ENCODE measurements at regions not wholly inside any gene's neighbourhood (a gene's known extent, or its start where the extent isn't known, plus 50 kb on each side); places are given as distances from the start of the nearest gene placed in this dataset.

GRCh38 chr10:83037653-83038052, 1101.7 kb upstream of the GHITM start:
- Histone ChIP-seq H3K9me3 (ENCODE audit: control insufficient read depth in 5 of 5, low read length in 5 of 5) (peaks cover 0 to 6% (median 5%) of the 10 kb centered on the region in 5 donors), H3K4me3 (ENCODE audit: low read depth in 1 of 5, low read length in 5 of 5) (no peak overlapping the region), H3K27me3 (ENCODE audit: control insufficient read depth in 5 of 5, insufficient read depth in 4 of 5, low read length in 5 of 5) (no peaks in the 10 kb centered on the region), H3K36me3 (ENCODE audit: control insufficient read depth in 5 of 5, insufficient read depth in 5 of 5, low read length in 5 of 5) (no peaks in the 10 kb centered on the region), H3K4me1 (ENCODE audit: control insufficient read depth in 5 of 5, insufficient read depth in 5 of 5, low read length in 5 of 5) (peaks cover 0 to 2% (median 0%) of the 10 kb centered on the region in 5 donors), H3K27ac (ENCODE audit: low read depth, low read length) (no peak overlapping the region), H3K9ac (ENCODE audit: low read length in 5 of 5) (no peak overlapping the region)

- H3K9ac ChIP-seq (ENCODE audit: low read length in 5 of 5): no peak overlapping the region
- no peak overlapping the region for H3K4me3 ChIP-seq (ENCODE audit: low read depth in 1 of 5, low read length in 5 of 5)
- H3K4me1 ChIP-seq (ENCODE audit: control insufficient read depth in 5 of 5, insufficient read depth in 5 of 5, low read length in 5 of 5): peaks cover 0 to 2% (median 0%) of the 10 kb centered on the region in 5 donors
- H3K36me3 ChIP-seq (ENCODE audit: control insufficient read depth in 5 of 5, insufficient read depth in 5 of 5, low read length in 5 of 5): no peaks in the 10 kb centered on the region
- H3K27ac ChIP-seq (ENCODE audit: low read depth, low read length): no peak overlapping the region
- peaks cover 0 to 6% (median 5%) of the 10 kb centered on the region in 5 donors for H3K9me3 ChIP-seq (ENCODE audit: control insufficient read depth in 5 of 5, low read length in 5 of 5)
- H3K27me3 ChIP-seq (ENCODE audit: control insufficient read depth in 5 of 5, insufficient read depth in 4 of 5, low read length in 5 of 5): no peaks in the 10 kb centered on the region
Observed at GRCh38 chr10:83038631-83039030, 1100.7 kb upstream of the GHITM start.

DNA sequence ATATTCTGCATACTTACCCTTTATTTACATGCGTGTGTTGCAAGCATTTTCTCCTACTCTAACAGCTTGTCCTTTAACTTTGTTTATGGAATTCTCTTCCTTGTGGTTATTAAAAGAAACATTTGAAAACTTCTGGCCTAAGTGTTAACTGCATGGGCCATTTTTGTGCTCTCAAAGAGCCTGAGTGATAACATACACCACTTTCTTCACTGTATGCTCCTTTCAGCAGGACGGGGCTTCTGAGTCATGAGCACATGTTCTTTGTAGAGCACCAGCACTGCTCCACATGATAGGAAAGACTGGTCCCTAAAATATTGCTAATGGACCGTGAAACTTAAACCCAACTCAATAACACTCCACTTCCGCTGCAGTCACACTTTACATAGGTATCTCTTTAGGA, 1093.6 kb upstream of the GHITM start:
- H3K27me3 ChIP-seq (ENCODE audit: control insufficient read depth in 5 of 5, insufficient read depth in 4 of 5, low read length in 5 of 5): no peaks in the 10 kb centered on the region
- H3K4me3 ChIP-seq (ENCODE audit: low read depth in 1 of 5, low read length in 5 of 5): no peak overlapping the region
- H3K9me3 ChIP-seq (ENCODE audit: control insufficient read depth in 5 of 5, low read length in 5 of 5): no peaks in the 10 kb centered on the region
- H3K4me1 ChIP-seq (ENCODE audit: control insufficient read depth in 5 of 5, insufficient read depth in 5 of 5, low read length in 5 of 5): no peaks in the 10 kb centered on the region
- H3K36me3 ChIP-seq (ENCODE audit: control insufficient read depth in 5 of 5, insufficient read depth in 5 of 5, low read length in 5 of 5): no peaks in the 10 kb centered on the region
- no peak overlapping the region for H3K9ac ChIP-seq (ENCODE audit: low read length in 5 of 5)
- H3K27ac ChIP-seq (ENCODE audit: low read depth, low read length): no peak overlapping the region

- Histone ChIP-seq H3K4me1 (ENCODE audit: control insufficient read depth in 5 of 5, insufficient read depth in 5 of 5, low read length in 5 of 5) (no peaks in the 10 kb centered on the region), H3K9ac (ENCODE audit: low read length in 5 of 5) (no peak overlapping the region), H3K36me3 (ENCODE audit: control insufficient read depth in 5 of 5, insufficient read depth in 5 of 5, low read length in 5 of 5) (no peaks in the 10 kb centered on the region), H3K27me3 (ENCODE audit: control insufficient read depth in 5 of 5, insufficient read depth in 4 of 5, low read length in 5 of 5) (no peaks in the 10 kb centered on the region), H3K4me3 (ENCODE audit: low read depth in 1 of 5, low read length in 5 of 5) (no peak overlapping the region), H3K9me3 (ENCODE audit: control insufficient read depth in 5 of 5, low read length in 5 of 5) (no peaks in the 10 kb centered on the region), H3K27ac (ENCODE audit: low read depth, low read length) (no peak overlapping the region)
Observed at GRCh38 chr10:83050815-83051214, 1088.5 kb upstream of the GHITM start.

DNA sequence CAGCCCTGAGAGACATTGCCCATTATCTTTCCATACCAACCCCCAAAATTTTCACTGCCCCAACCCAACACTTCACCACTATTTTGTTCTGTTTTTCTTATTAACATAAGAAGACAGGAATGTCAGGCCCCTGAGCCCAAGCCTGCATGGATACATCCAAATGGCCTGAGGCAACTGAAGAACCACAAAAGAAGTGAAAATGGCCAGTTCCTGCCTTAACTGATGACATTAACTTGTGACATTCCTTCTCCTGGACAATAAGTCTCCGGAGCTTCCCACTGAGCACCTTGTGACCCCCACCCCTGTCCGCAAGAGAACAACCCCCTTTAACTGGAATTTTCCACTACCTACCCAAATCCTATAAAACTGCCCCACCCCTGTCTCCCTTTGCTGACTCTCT, 1076.4 kb upstream of the GHITM start:
- H3K9me3 ChIP-seq (ENCODE audit: control insufficient read depth in 5 of 5, low read length in 5 of 5): peaks cover 0 to 2% (median 0%) of the 10 kb centered on the region in 5 donors
- H3K4me1 ChIP-seq (ENCODE audit: control insufficient read depth in 5 of 5, insufficient read depth in 5 of 5, low read length in 5 of 5): no peaks in the 10 kb centered on the region
- H3K36me3 ChIP-seq (ENCODE audit: control insufficient read depth in 5 of 5, insufficient read depth in 5 of 5, low read length in 5 of 5): no peaks in the 10 kb centered on the region
- H3K27ac ChIP-seq (ENCODE audit: low read depth, low read length): no peak overlapping the region
- no peak overlapping the region for H3K4me3 ChIP-seq (ENCODE audit: low read depth in 1 of 5, low read length in 5 of 5)
- H3K9ac ChIP-seq (ENCODE audit: low read length in 5 of 5): no peak overlapping the region
- H3K27me3 ChIP-seq (ENCODE audit: control insufficient read depth in 5 of 5, insufficient read depth in 4 of 5, low read length in 5 of 5): no peaks in the 10 kb centered on the region

DNA sequence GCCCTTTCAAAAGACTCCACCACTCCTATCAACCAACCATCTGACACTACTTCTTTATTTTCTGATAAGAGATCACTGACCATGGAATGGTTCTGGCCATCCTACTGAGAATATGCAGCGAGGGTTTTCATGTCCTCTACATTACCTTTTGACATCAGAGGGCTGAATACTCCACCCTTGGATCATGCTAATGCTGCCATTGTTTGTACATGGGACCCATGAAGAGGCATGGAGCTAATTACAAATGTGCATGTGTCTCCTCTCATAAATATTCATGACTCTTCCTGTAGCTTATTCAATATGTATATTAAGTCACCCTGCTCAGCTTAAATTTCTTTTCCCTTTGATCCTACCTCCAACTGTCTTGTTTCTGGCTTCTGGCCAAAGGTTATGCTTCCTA, 1065.8 kb upstream of the GHITM start:
- H3K27ac ChIP-seq (ENCODE audit: low read depth, low read length): no peak overlapping the region
- H3K4me3 ChIP-seq (ENCODE audit: low read depth in 1 of 5, low read length in 5 of 5): no peak overlapping the region
- no peak overlapping the region for H3K9ac ChIP-seq (ENCODE audit: low read length in 5 of 5)
- H3K36me3 ChIP-seq (ENCODE audit: control insufficient read depth in 5 of 5, insufficient read depth in 5 of 5, low read length in 5 of 5): no peaks in the 10 kb centered on the region
- no peaks in the 10 kb centered on the region for H3K4me1 ChIP-seq (ENCODE audit: control insufficient read depth in 5 of 5, insufficient read depth in 5 of 5, low read length in 5 of 5)
- no peaks in the 10 kb centered on the region for H3K27me3 ChIP-seq (ENCODE audit: control insufficient read depth in 5 of 5, insufficient read depth in 4 of 5, low read length in 5 of 5)
- H3K9me3 ChIP-seq (ENCODE audit: control insufficient read depth in 5 of 5, low read length in 5 of 5): no peaks in the 10 kb centered on the region

GRCh38 chr10:83075016-83075814, 1064.1 kb upstream of the GHITM start:
- Histone ChIP-seq H3K9ac (ENCODE audit: low read length in 5 of 5) (no peak overlapping the region), H3K36me3 (ENCODE audit: control insufficient read depth in 5 of 5, insufficient read depth in 5 of 5, low read length in 5 of 5) (no peaks in the 10 kb centered on the region), H3K4me3 (ENCODE audit: low read depth in 1 of 5, low read length in 5 of 5) (no peak overlapping the region), H3K27me3 (ENCODE audit: control insufficient read depth in 5 of 5, insufficient read depth in 4 of 5, low read length in 5 of 5) (no peaks in the 10 kb centered on the region), H3K27ac (ENCODE audit: low read depth, low read length) (no peak overlapping the region), H3K4me1 (ENCODE audit: control insufficient read depth in 5 of 5, insufficient read depth in 5 of 5, low read length in 5 of 5) (no peaks in the 10 kb centered on the region), H3K9me3 (ENCODE audit: control insufficient read depth in 5 of 5, low read length in 5 of 5) (no peaks in the 10 kb centered on the region)

DNA sequence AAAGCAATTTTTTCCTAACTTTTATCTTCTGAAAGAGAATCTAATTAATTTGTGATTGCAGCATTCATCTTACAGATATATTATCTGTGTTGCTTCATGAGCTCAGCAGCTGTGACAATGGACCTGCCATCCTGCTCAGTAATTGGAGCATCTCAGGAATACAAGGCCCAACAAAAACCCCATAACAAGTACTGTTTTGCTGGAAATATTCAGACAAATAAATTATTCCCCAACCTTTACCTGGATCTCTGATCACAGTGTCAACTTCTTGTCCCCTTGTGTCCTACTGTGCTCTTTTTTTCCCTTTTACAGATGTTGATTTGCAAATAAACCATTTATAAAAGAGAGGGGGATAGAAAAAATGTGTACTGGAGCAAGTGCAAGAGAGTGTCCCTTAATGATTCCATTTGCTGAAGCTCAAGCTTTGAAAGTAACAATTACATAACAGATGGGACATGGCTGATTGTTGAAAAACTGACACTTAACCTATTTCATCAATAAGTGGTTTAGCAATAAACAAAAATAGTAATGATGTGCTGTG, 1063.4 kb upstream of the GHITM start:
- H3K9me3 ChIP-seq (ENCODE audit: control insufficient read depth in 5 of 5, low read length in 5 of 5): no peaks in the 10 kb centered on the region
- H3K36me3 ChIP-seq (ENCODE audit: control insufficient read depth in 5 of 5, insufficient read depth in 5 of 5, low read length in 5 of 5): no peaks in the 10 kb centered on the region
- H3K4me1 ChIP-seq (ENCODE audit: control insufficient read depth in 5 of 5, insufficient read depth in 5 of 5, low read length in 5 of 5): no peaks in the 10 kb centered on the region
- no peak overlapping the region for H3K9ac ChIP-seq (ENCODE audit: low read length in 5 of 5)
- no peak overlapping the region for H3K4me3 ChIP-seq (ENCODE audit: low read depth in 1 of 5, low read length in 5 of 5)
- no peaks in the 10 kb centered on the region for H3K27me3 ChIP-seq (ENCODE audit: control insufficient read depth in 5 of 5, insufficient read depth in 4 of 5, low read length in 5 of 5)
- H3K27ac ChIP-seq (ENCODE audit: low read depth, low read length): no peak overlapping the region

- H3K9ac ChIP-seq (ENCODE audit: low read length in 5 of 5): no peak overlapping the region
- no peak overlapping the region for H3K27ac ChIP-seq (ENCODE audit: low read depth, low read length)
- H3K27me3 ChIP-seq (ENCODE audit: control insufficient read depth in 5 of 5, insufficient read depth in 4 of 5, low read length in 5 of 5): no peaks in the 10 kb centered on the region
- no peaks in the 10 kb centered on the region for H3K4me1 ChIP-seq (ENCODE audit: control insufficient read depth in 5 of 5, insufficient read depth in 5 of 5, low read length in 5 of 5)
- H3K4me3 ChIP-seq (ENCODE audit: low read depth in 1 of 5, low read length in 5 of 5): no peak overlapping the region
- no peaks in the 10 kb centered on the region for H3K36me3 ChIP-seq (ENCODE audit: control insufficient read depth in 5 of 5, insufficient read depth in 5 of 5, low read length in 5 of 5)
- H3K9me3 ChIP-seq (ENCODE audit: control insufficient read depth in 5 of 5, low read length in 5 of 5): no peaks in the 10 kb centered on the region
Observed at GRCh38 chr10:83076443-83076842, 1062.9 kb upstream of the GHITM start.

DNA sequence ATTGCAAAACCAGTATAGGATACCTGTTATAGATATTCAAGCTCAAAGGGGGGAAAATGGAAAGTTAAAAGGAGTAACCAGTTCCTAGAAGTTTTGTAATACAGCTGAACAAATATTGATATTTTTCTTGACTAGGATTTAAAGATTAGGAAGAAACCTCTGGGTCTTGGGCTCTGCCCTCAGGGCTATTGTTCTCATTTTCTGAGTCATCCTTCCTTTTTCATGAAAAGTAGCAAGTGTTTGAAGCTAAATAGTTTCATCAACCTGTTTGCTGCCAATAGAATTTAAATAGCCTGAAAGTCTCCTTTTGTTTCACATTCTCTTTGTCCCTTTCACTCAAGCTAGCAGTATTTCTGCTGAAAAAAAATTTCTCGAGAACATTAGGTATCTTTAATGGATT, 1061.1 kb upstream of the GHITM start:
- H3K4me3 ChIP-seq (ENCODE audit: low read depth in 1 of 5, low read length in 5 of 5): no peak overlapping the region

More for the DNA sequence above, 1061.1 kb upstream of the GHITM start:
- H3K27me3 ChIP-seq (ENCODE audit: control insufficient read depth in 5 of 5, insufficient read depth in 4 of 5, low read length in 5 of 5): no peaks in the 10 kb centered on the region
- H3K36me3 ChIP-seq (ENCODE audit: control insufficient read depth in 5 of 5, insufficient read depth in 5 of 5, low read length in 5 of 5): no peaks in the 10 kb centered on the region
- H3K27ac ChIP-seq (ENCODE audit: low read depth, low read length): no peak overlapping the region
- no peaks in the 10 kb centered on the region for H3K4me1 ChIP-seq (ENCODE audit: control insufficient read depth in 5 of 5, insufficient read depth in 5 of 5, low read length in 5 of 5)
- no peaks in the 10 kb centered on the region for H3K9me3 ChIP-seq (ENCODE audit: control insufficient read depth in 5 of 5, low read length in 5 of 5)
- no peak overlapping the region for H3K9ac ChIP-seq (ENCODE audit: low read length in 5 of 5)

Data from subcutaneous abdominal adipose tissue (tissue), 5 donors.